H9 (cell line): ENCODE measurements at regions not wholly inside any gene's neighbourhood (a gene's known extent, or its start where the extent isn't known, plus 50 kb on each side); places are given as distances from the start of the nearest gene placed in this dataset.

Experiments
- DNase-seq: peaks from one replicate; pipeline ENCODE4 v3.0.0-alpha.2; 2017
- H2AFZ ChIP-seq: one replicate; pipeline ENCODE4 v1.6.1; 2013; ENCODE audit warnings: mild to moderate bottlenecking, low read length, control low read depth, moderate library complexity
- H2AK5ac ChIP-seq: 2 replicates; pipeline ENCODE4 v1.6.1; 2013; ENCODE audit warnings: low read length, control low read depth, mixed read lengths; ENCODE audit not compliant: insufficient read length
- H2BK120ac ChIP-seq: one replicate; pipeline ENCODE4 v1.6.1; 2013; ENCODE audit warnings: low read depth, mild to moderate bottlenecking, low read length, control low read depth, inconsistent platforms; ENCODE audit not compliant: poor library complexity, severe bottlenecking
- H2BK12ac ChIP-seq: 2 replicates; pipeline ENCODE4 v1.6.1; 2013; ENCODE audit warnings: low read length, control low read depth, mixed read lengths, low read depth; ENCODE audit not compliant: insufficient read length
- H2BK15ac ChIP-seq: 2 replicates; pipeline ENCODE4 v1.6.1; 2013; ENCODE audit warnings: low read depth, low read length, control low read depth
- H2BK20ac ChIP-seq: one replicate; pipeline ENCODE4 v1.6.1; 2013; ENCODE audit warnings: low read depth, mild to moderate bottlenecking, low read length, control low read depth, inconsistent platforms; ENCODE audit not compliant: poor library complexity, severe bottlenecking
- H2BK5ac ChIP-seq: 2 replicates; pipeline ENCODE4 v1.6.1; 2013; ENCODE audit warnings: low read length, control low read depth, mixed read lengths; ENCODE audit not compliant: insufficient read length
- H3K14ac ChIP-seq: 2 replicates; pipeline ENCODE4 v1.6.1; 2013; ENCODE audit warnings: low read length, control low read depth; ENCODE audit not compliant: insufficient read depth
- H3K18ac ChIP-seq: 2 replicates; pipeline ENCODE4 v1.6.1; 2013; ENCODE audit warnings: low read depth, mild to moderate bottlenecking, mixed read lengths, low read length, control low read depth; ENCODE audit not compliant: insufficient read length
- H3K23ac ChIP-seq: 2 replicates; pipeline ENCODE4 v1.6.1; 2013; ENCODE audit warnings: low read length, control low read depth, mixed read lengths, low read depth; ENCODE audit not compliant: insufficient read length
- H3K23me2 ChIP-seq: 2 replicates; pipeline ENCODE4 v1.6.1; 2013; ENCODE audit warnings: low read depth, mild to moderate bottlenecking, mixed read lengths, low read length, control low read depth; ENCODE audit not compliant: insufficient read length, poor library complexity, severe bottlenecking
- H3K27ac ChIP-seq: 2 replicates; pipeline ENCODE4 v1.5.1; 2013; ENCODE audit warnings: low read length, control low read depth, mixed read lengths, low read depth; ENCODE audit not compliant: insufficient read length
- H3K27me3 ChIP-seq: 2 replicates; pipeline ENCODE4 v1.6.1; 2013; ENCODE audit warnings: low read length, control low read depth, inconsistent platforms; ENCODE audit not compliant: insufficient read depth
- H3K4ac ChIP-seq: 2 replicates; pipeline ENCODE4 v1.6.1; 2013; ENCODE audit warnings: low read depth, mild to moderate bottlenecking, control low read depth, inconsistent platforms, low read length, moderate library complexity
- H3K4me1 ChIP-seq: 2 replicates; pipeline ENCODE4 v1.6.1; 2013; ENCODE audit warnings: low read length, control low read depth, inconsistent platforms; ENCODE audit not compliant: insufficient read depth
- H3K4me2 ChIP-seq: 2 replicates; pipeline ENCODE4 v1.6.1; 2013; ENCODE audit warnings: low read length, control low read depth, mixed read lengths; ENCODE audit not compliant: insufficient read length, insufficient read depth
- H3K56ac ChIP-seq: 2 replicates; pipeline ENCODE4 v1.6.1; 2013; ENCODE audit warnings: low read depth, mild to moderate bottlenecking, mixed read lengths, low read length, control low read depth; ENCODE audit not compliant: insufficient read length
- H3K79me1 ChIP-seq: 2 replicates; pipeline ENCODE4 v1.6.1; 2013; ENCODE audit warnings: low read depth, mild to moderate bottlenecking, moderate library complexity, low read length, control low read depth, inconsistent platforms; ENCODE audit not compliant: insufficient read depth, poor library complexity, severe bottlenecking
- H3K79me2 ChIP-seq: 2 replicates; pipeline ENCODE4 v1.6.1; 2013; ENCODE audit warnings: low read length, control low read depth, inconsistent platforms; ENCODE audit not compliant: insufficient read depth
- H3K9ac ChIP-seq: 2 replicates; pipeline ENCODE4 v1.6.1; 2013; ENCODE audit warnings: low read length, control low read depth, mixed read lengths; ENCODE audit not compliant: insufficient read length; ENCODE audit errors: extremely low read depth
- H3K9me3 ChIP-seq: one replicate; pipeline ENCODE4 v1.6.1; 2013; ENCODE audit warnings: low read depth, low read length, inconsistent platforms; ENCODE audit not compliant: control insufficient read depth
- H3T11ph ChIP-seq: one replicate; pipeline ENCODE4 v1.6.1; 2013; ENCODE audit warnings: mild to moderate bottlenecking, low read length, control low read depth, inconsistent platforms
- H4K20me1 ChIP-seq: one replicate; pipeline ENCODE4 v1.6.1; 2013; ENCODE audit not compliant: control insufficient read depth, insufficient read length, insufficient read depth
- H4K5ac ChIP-seq: 2 replicates; pipeline ENCODE4 v1.6.1; 2013; ENCODE audit warnings: low read depth, mild to moderate bottlenecking, mixed read lengths, low read length, control low read depth; ENCODE audit not compliant: insufficient read length
- H4K8ac ChIP-seq: replicated peaks from 2 replicates; pipeline ENCODE4 v1.6.1; 2013; ENCODE audit warnings: low read length, control low read depth, mixed read lengths, low read depth; ENCODE audit not compliant: insufficient read length
- H4K91ac ChIP-seq: 2 replicates; pipeline ENCODE4 v1.6.1; 2013; ENCODE audit warnings: low read depth, mild to moderate bottlenecking, moderate library complexity, mixed read lengths, low read length, control low read depth; ENCODE audit not compliant: insufficient read length
- H3K27ac Mint-ChIP-seq, 3 experiments: 2 replicates in 2 of 3; 3 replicates in 1 of 3; pipeline ENCODE4 v1.8.0; 2020 to 2021; ENCODE audit warnings: mixed read lengths in 3 of 3, mild to moderate bottlenecking in 1 of 3, moderate library complexity in 1 of 3
- H3K27me3 Mint-ChIP-seq: 2 replicates; pipeline ENCODE4 v1.8.0; 2021; ENCODE audit warnings: low read depth, mild to moderate bottlenecking, moderate library complexity, mixed read lengths
- H3K36me3 Mint-ChIP-seq, 3 experiments: 2 replicates in 2 of 3; 3 replicates in 1 of 3; pipeline ENCODE4 v1.8.0; 2020 to 2021; ENCODE audit warnings: low read depth in 3 of 3, mixed read lengths in 3 of 3; ENCODE audit not compliant: insufficient read depth in 1 of 3
- H3K4me1 Mint-ChIP-seq, 2 experiments: 2 replicates each; pipeline ENCODE4 v1.8.0; 2020; ENCODE audit warnings: mixed read lengths in 2 of 2
- H3K4me3 Mint-ChIP-seq, 2 experiments: 2 replicates in 1 of 2; 3 replicates in 1 of 2; pipeline ENCODE4 v1.8.0; 2020 to 2021; ENCODE audit warnings: mild to moderate bottlenecking in 2 of 2, mixed read lengths in 2 of 2, moderate library complexity in 1 of 2
- H3K9me3 Mint-ChIP-seq, 2 experiments: 2 replicates in 1 of 2; 3 replicates in 1 of 2; pipeline ENCODE4 v1.8.0; 2020; ENCODE audit warnings: mild to moderate bottlenecking in 2 of 2, mixed read lengths in 2 of 2, moderate library complexity in 1 of 2
- CTCF ChIP-seq: fragments of 200-600 bp; sonication (generic); conservative IDR thresholded peaks from 3 replicates; pipeline ENCODE4 v1.8.0; 2021; ENCODE audit warnings: antibody characterized with exemption, mild to moderate bottlenecking
- WGBS: extraction: QIAGEN DNeasy Blood & Tissue Kit; methylation state at CpG from one replicate; pipeline ENCODE4 v1.1.7; 2013; ENCODE audit warnings: missing lambda C conversion rate, low lambda C conversion rate, mixed read lengths; ENCODE audit not compliant: insufficient read length; ENCODE audit errors: extremely low coverage; 5-methylcytosine and 5-hydroxymethylcytosine counted together

GRCh38 chr2:22444281-22444680 is 940.7 kb upstream of the KLHL29 start:
- Histone ChIP-seq H3K23ac (no peak overlapping the region), H2BK120ac (no peak overlapping the region), H2AFZ (no peak overlapping the region), H2AK5ac (no peak overlapping the region), H2BK12ac (no peak overlapping the region), H3K79me2 (no peaks in the 10 kb centered on the region), H3K4me1 (no peaks in the 10 kb centered on the region), H2BK20ac (no peak overlapping the region), H3K23me2 (no peaks in the 10 kb centered on the region), H3K4ac (no peak overlapping the region), H3K9ac (no peak overlapping the region), H3K18ac (no peak overlapping the region), H4K5ac (no peak overlapping the region), H4K8ac (no peak overlapping the region), H3K56ac (no peak overlapping the region), H3K14ac (no peak overlapping the region), H2BK5ac (no peak overlapping the region), H4K20me1 (no peaks in the 10 kb centered on the region), H3K27me3 (no peaks in the 10 kb centered on the region), H3K4me2 (no peak overlapping the region), H2BK15ac (no peak overlapping the region), H3T11ph (no peak overlapping the region), H4K91ac (no peak overlapping the region), H3K79me1 (no peaks in the 10 kb centered on the region), H3K27ac (no peak overlapping the region), H3K9me3 (no peaks in the 10 kb centered on the region)
- Mint-ChIP-seq H3K27ac (no peak overlapping the region), H3K36me3 (no peaks in the 10 kb centered on the region), H3K4me3 (no peak overlapping the region), H3K4me1 (no peaks in the 10 kb centered on the region), H3K9me3 (peaks cover 4% of the 10 kb centered on the region in 2 experiments; a peak in 4 of 5 replicates), H3K27me3 (no peaks in the 10 kb centered on the region; the same call in 1 of the 2 replicates)
- DNase-seq = no peak
- no peak for TF ChIP-seq CTCF
- WGBS = no CpG with 5 or more reads among the region's 1 CpG
